ENCODE measurements at regions not wholly inside any gene's neighbourhood (a gene's known extent, or its start where the extent isn't known, plus 50 kb on each side); places are given as distances from the start of the nearest gene placed in this dataset.

- intact Hi-C loops (cut with micrococcal nuclease; ENCODE audit: unreplicated experiment), result no loop called here
- H3K9me2 ChIP-seq (ENCODE audit: insufficient read depth, low read length), result no peaks in the 10 kb centered on the region
- no peak overlapping the region for H3K4me3 ChIP-seq (ENCODE audit: low read depth, low read length, poor library complexity, severe bottlenecking)
- H3K27ac ChIP-seq (ENCODE audit: low read depth, low read length, poor library complexity, severe bottlenecking), result no peak overlapping the region
- DNase-seq (ENCODE audit: low spot score), result no peak
- BruUV-seq (replicated peaks), result no TSS peak
- CTCF ChIA-PET (ENCODE audit: unreplicated experiment), result no interaction called here
- H4K20me1 ChIP-seq (ENCODE audit: insufficient read depth, low read length), result no peaks in the 10 kb centered on the region
- H3K9me3 ChIP-seq (ENCODE audit: low read length), result no peaks in the 10 kb centered on the region
- H3K4me1 ChIP-seq (ENCODE audit: insufficient read depth, low read length, poor library complexity, severe bottlenecking), result no peaks in the 10 kb centered on the region
- no peak for TF ChIP-seq CTCF (conservative IDR thresholded peaks at IDR 0.05; ENCODE audit: low read length)
- TF ChIP-seq EZH2phosphoT487 (IDR thresholded peaks at IDR 0.05; ENCODE audit: borderline replicate concordance, low read depth, low read length), result no peak
- POLR2A ChIA-PET, result no interaction called here
- H3K4me2 ChIP-seq (ENCODE audit: low read length), result no peak overlapping the region
- no peak overlapping the region for H2AFZ ChIP-seq (ENCODE audit: low read length)
- no peaks in the 10 kb centered on the region for H3K79me2 ChIP-seq (ENCODE audit: insufficient read depth, low read depth, low read length)
- no peaks in the 10 kb centered on the region for H3K36me3 ChIP-seq (ENCODE audit: insufficient read depth, low read length)
Observed at GRCh38 chr3:153961494-153961893, 159.7 kb upstream of the ARHGEF26 start.

DNA sequence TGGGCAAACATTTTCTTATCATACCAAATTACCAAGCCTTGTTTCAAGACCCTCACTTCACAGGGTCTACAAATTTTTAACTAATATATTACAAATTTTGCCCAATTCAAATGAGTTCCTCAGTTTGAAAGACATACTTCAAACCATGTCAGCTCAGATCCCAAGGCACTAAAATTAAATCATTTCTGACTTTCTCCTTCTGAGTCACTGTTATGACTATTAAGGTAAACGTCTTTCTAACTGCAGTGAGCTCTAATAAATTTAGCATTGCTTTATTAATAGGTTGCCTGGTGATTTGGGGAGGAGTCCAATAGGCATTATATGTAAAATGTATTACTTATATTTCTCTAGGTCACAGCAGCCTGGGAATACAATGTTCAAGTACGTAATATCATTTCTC lies 158.2 kb upstream of the ARHGEF26 start:
- no peaks in the 10 kb centered on the region for H3K79me2 ChIP-seq (ENCODE audit: insufficient read depth, low read depth, low read length)
- no peak overlapping the region for H3K27ac ChIP-seq (ENCODE audit: low read depth, low read length, poor library complexity, severe bottlenecking)
- ChIA-PET CTCF (ENCODE audit: unreplicated experiment) (no interaction called here), POLR2A (no interaction called here)
- no peaks in the 10 kb centered on the region for H3K9me3 ChIP-seq (ENCODE audit: low read length)
- no peak overlapping the region for H3K4me3 ChIP-seq (ENCODE audit: low read depth, low read length, poor library complexity, severe bottlenecking)
- no peaks in the 10 kb centered on the region for H4K20me1 ChIP-seq (ENCODE audit: insufficient read depth, low read length)
- BruUV-seq (replicated peaks), result no TSS peak
- intact Hi-C loops (cut with micrococcal nuclease; ENCODE audit: unreplicated experiment), result no loop called here
- H3K4me2 ChIP-seq (ENCODE audit: low read length), result no peak overlapping the region
- no peaks in the 10 kb centered on the region for H3K4me1 ChIP-seq (ENCODE audit: insufficient read depth, low read length, poor library complexity, severe bottlenecking)
- DNase-seq (ENCODE audit: low spot score), result no peak
- H3K36me3 ChIP-seq (ENCODE audit: insufficient read depth, low read length), result no peaks in the 10 kb centered on the region
- no peak overlapping the region for H2AFZ ChIP-seq (ENCODE audit: low read length)
- H3K9me2 ChIP-seq (ENCODE audit: insufficient read depth, low read length), result no peaks in the 10 kb centered on the region
- TF ChIP-seq EZH2phosphoT487 (IDR thresholded peaks at IDR 0.05; ENCODE audit: borderline replicate concordance, low read depth, low read length) (no peak), CTCF (conservative IDR thresholded peaks at IDR 0.05; ENCODE audit: low read length) (no peak)

DNA sequence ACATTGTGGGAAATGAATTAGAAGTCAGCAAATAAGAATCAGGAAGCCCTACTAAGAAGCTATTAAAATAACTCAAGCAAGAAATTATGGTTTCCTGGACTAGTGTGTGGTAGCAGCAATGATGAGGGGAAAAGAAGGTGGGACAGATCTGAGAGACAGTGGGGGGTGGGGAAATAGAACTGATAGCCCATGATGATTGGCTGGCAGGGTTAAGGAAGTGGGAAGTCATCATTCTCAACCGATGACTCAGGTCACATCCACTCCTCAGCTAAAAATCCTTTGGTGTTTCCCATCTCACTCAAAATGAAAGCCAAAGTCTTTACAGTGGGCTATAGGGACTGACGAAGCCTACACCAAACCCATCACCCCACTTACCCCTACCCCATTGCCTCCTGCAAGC lies 153.9 kb upstream of the ARHGEF26 start:
- POLR2A ChIA-PET, result no interaction called here
- no peak overlapping the region for H3K4me3 ChIP-seq (ENCODE audit: low read depth, low read length, poor library complexity, severe bottlenecking)
- no peaks in the 10 kb centered on the region for H3K4me1 ChIP-seq (ENCODE audit: insufficient read depth, low read length, poor library complexity, severe bottlenecking)
- H3K79me2 ChIP-seq (ENCODE audit: insufficient read depth, low read depth, low read length), result no peaks in the 10 kb centered on the region
- BruUV-seq (replicated peaks), result no TSS peak
- H3K9me2 ChIP-seq (ENCODE audit: insufficient read depth, low read length), result no peaks in the 10 kb centered on the region
- H2AFZ ChIP-seq (ENCODE audit: low read length), result no peak overlapping the region
- no peak overlapping the region for H3K27ac ChIP-seq (ENCODE audit: low read depth, low read length, poor library complexity, severe bottlenecking)
- CTCF ChIA-PET (ENCODE audit: unreplicated experiment), result no interaction called here
- intact Hi-C loops (cut with micrococcal nuclease; ENCODE audit: unreplicated experiment), result no loop called here
- no peaks in the 10 kb centered on the region for H3K9me3 ChIP-seq (ENCODE audit: low read length)
- H4K20me1 ChIP-seq (ENCODE audit: insufficient read depth, low read length), result no peaks in the 10 kb centered on the region
- no peak overlapping the region for H3K4me2 ChIP-seq (ENCODE audit: low read length)
- TF ChIP-seq CTCF (conservative IDR thresholded peaks at IDR 0.05; ENCODE audit: low read length) (no peak), EZH2phosphoT487 (IDR thresholded peaks at IDR 0.05; ENCODE audit: borderline replicate concordance, low read depth, low read length) (no peak)
- DNase-seq (ENCODE audit: low spot score), result no peak
- H3K36me3 ChIP-seq (ENCODE audit: insufficient read depth, low read length), result no peaks in the 10 kb centered on the region
